ENCODE measurements at regions not wholly inside any gene's neighbourhood (a gene's known extent, or its start where the extent isn't known, plus 50 kb on each side); places are given as distances from the start of the nearest gene placed in this dataset.
"Not testable (repeated sequence)": the region's sequence is repeated elsewhere in the genome, so short reads cannot be mapped to it uniquely, and the experiment has no call there.

DNA sequence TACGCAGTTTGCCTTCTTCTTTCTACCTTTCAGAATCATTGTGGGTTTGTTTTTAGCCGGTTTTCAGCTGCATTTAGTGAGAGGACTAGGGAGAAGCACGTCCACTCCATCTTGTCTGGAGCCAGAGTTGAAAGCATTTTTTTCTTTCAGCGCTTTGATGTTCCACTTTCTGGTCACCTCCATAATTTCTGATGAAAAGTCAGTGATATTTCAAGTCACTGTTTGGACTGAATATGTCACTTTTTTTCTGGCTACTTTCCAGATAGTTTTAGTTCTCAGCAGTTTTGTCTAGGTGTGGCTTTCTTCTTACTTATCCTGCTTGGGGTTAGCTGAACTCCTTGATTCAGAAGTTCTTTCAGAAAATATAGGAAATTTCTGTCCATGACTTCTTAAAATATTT lies 123.9 kb upstream of the IER5L start:
- no peak for DNase-seq

DNA sequence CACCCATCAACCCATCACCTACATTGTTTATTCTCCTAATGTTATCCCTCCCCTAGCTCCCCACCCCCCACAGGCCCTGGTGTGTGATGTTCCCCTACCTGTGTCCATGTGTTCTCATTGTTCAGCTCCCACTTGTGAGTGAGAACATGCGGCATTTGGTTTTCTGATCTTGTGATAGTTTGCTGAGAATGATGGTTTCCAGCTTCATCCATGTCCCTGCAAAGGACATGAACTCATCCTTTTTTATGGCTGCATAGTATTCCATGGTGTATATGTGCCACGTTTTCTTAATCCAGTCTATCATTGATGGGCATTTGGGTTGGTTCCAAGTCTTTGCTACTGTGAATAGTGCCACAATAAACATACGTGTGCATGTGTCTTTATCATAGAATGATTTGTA lies 118.1 kb upstream of the IER5L start:
- DNase-seq, result not testable (repeated sequence)

DNA sequence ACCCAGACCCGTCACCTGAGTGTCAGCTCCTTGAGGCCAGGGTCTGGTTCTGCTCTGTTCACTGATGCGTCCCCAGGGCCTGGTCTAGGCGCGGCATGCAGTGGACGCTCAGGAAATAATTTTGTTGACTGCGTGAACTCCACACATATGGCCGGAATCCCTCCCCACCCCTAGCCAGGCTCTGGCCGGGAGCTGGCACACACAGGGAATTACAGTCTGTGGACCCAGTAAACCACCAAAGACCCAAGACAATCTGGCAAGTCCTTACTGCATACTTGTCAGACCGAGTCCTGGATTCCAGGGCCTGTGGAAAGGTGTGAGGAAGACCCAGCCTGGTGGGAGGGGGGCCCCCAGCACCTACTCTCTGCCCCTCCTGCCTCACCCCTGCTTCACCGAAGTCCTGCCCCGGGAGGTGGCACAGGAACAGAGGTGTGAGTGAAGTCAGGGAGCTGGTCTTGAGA lies 113.0 kb upstream of the IER5L start:
- DNase-seq, result peak; percentile 13

DNA sequence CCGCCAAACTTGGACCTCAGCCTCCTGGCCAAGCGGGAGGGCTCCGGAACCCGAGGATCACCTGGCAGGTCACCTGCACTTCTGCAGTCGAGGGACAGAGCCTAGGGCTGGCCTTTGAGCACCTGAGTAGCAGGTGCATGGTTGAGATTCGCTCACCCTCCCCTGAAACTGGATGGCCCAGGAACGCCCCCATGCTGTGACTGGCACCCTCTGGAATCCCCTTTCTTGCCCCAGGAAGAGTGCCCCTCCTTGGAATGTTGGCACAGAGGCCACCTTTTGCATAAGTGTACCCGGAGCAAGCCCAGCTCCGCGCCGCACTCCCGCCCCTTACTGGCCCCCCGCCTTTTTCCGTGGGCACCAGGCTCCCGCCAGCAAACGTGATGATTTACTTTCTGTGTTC lies 112.5 kb upstream of the IER5L start:
- peak; percentile 19 for DNase-seq

DNA sequence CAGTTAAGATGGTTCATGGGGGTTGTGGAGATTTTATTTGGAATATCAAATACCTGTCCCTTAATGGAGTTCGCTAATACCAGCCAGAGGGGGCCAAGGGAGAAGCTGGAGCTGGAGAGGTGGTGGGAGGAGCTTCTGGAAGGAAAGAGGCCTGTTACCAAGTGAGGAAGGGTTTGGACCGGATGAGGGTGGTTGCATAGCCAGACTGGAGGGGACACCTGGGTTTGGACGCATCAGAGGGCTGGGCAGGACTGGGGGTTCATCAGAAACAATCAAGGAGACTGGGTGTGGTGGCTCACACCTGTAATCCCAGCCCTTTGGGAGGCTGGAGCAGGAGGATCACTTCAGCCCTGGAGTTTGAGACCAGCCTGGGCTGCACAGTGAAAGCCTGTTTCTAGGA lies 111.8 kb upstream of the IER5L start:
- peak; percentile 9 for DNase-seq

DNA sequence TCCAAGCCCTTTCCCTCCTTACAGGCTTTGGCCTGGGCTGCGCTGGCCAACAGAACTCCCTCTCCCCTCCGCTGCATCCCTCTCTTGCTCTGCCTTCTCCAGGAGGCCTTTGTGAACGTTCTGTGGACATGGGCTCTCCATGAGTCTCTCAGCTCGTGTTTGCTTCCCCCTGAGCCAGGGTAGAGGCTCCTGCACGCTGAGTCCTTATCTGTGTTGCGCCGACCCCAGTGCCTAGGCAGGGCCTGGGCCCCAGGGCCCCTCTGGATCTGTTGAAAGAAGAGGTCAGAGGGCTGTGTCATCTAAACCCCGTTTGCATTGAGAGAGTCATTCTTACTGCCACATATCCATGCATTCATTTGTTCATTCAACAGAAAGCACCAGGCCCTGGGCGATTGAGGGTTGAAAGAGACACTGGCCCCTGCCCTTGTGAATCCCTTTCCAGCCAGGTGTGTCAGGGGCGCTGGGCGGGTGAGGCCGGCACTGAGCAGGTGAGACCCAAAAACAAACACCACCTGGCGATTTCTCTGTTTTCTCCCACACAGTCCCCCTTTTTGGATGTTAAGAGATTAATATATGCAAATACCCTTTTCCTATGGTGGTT lies 111.2 kb upstream of the IER5L start:
- peak; percentile 14 for DNase-seq

DNA sequence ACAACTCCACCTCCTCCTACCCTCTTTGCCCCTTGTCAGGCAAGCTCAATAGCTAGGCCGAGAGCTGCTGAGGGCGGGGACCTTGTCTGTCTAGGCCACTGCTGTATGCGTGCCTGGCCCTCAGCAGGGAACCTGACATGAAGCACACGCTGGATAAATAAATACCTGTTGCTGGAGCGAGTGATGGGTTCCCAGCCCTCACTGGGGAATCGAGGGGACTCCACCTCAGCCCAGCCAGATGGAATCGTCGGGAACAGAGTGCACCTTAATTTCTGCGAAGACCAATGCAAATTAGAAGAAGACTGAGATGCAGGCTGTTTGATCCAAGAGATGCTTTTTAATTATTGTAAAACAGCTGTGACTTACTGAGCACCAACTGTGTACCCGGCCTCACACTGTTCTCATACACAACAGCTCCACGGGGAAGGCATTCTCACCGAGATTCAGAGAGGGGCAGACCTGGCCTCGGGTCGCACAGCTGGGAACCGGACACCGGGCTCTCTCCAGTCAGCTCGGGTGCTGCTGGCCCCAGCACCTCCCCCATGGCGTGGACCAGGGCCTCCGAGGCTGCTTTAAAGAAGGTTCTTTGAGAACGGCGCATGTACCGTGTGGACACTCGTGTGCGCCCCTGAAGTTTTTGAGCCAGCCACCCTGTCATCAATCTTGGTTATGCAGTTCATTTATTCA lies 109.7 kb upstream of the IER5L start:
- peak; percentile 18 for DNase-seq

DNA sequence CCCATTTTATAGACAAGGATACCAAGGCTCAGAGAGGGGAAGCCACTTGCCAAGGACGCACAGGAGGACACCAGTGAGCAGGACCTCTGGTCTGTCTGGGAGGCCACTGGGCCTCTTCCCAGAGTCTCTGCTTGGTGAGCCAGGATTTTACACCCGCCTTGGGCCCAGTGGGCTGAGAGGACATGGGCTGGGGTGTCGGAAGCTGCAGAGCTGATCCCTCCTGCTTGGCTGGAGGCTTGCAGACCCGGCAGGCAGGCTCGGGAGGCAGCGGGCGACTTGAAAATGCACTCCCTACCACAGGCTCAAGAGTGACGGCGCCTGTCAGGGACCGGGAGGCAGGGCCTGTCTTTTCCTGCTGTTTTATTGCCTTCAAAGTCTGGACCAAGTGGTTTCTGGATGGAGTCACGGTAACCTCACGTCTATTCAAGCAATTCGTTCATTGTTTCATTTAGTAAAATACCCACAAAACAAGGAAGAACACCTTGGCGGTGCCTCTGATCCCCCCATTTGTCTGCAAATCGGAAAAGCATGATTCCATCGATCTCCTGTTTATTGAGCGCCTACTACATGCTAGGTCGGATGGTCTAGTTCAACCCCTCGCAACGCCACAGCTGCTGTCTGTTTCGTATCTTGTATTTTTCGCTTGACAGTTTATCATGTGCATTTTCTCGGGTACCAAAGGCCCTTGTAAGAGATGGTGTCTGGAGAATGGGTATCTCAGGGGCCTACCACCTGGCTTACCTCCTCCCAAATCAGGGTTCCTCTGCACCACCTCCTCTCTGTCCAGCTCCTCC lies 108.1 kb upstream of the IER5L start:
- no peak for DNase-seq

DNA sequence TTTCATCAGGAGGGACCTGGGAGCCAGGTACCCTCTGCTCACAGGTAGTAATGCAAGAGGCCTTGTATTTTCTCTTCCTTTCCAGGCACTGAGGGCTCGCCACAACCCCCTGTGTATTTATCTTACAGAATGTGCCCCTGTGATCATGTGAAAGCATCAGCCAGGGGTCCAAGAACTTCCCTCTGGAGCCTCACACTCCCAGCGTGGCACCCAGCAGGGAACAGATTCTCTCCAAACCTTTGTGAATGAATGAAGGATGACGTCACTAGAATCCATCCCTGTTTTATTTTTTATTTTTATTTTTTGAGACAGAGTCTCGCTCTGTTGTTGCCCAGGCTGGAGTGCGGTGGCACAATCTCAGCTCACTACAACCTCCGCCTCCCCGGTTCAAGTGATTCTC lies 107.3 kb upstream of the IER5L start:
- no peak for DNase-seq

DNA sequence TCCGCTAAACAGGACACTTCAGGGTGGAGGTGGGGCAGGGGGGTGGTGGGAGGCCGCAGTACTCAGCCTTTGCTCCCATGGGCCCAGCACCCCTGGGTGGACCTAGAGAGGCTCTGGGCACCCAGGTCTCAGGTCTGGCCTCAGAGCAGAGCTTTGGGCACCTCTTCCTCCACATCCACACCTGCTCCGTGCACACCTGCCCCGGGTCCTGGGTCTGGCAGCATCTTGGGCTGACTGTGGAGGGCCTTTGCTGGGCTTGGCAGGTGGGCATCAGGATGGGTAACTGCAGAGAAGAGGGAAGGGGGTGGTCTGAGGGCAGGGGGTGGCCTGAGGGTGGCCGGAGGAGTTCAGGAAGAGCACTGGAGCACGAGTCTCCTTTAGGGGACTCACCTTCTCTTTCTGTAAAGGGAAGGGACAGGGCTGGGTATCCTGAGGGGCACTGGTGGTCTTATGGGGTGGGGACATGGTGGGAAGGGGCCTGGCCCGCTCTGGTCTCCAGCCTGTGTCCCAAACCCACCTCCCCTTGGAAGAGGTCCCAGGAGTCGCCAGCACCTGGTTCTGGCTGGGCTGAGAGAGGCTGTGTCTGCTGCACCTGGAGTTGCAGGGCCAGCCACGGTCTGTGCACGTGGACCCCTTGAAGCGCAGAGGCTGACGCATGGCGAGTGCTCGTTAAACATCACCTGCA lies 106.7 kb upstream of the IER5L start:
- DNase-seq, result peak; percentile 17

DNA sequence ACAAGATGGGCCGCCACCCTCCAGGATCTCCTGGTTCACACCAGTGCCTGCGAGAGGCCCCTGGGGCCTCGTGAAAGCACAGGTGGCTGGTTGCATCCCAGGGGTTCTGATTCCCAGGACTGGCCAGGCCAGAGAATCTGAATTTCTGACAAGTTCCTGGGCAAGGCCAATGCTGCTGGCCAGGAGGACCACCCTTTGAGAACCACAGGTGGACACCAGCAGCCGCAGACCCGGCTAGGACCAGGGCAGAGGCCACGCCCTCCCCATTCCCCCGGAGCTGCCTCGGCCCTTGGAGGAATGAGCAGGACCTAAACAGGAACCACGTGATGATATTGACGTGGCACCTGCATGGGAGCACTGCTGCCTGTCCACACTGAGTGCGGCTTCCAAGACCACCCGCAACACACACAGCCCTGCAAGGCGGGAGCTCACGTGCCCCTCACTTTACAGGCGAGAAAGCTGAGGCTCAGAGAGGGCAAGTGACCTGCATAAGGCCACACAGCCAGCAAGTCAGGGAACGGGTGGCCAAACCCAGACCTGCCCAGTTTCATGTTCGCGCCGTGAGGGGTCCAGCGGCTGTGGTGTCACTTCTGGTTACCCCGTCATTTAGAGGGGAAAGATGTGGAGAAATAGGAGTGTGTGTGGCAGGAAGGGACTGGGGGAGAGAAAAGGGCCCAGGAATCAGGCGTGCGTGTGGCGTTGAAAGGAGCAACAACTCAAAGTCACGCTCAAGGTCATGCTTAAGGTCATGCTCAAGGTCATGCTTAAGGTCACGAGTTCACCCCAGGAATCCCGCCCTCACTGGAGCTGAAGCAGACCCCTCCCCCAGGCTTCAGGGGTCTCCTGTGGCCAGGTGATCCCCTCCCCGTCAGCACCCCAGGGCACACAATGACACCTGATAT lies 105.9 kb upstream of the IER5L start:
- no peak for DNase-seq

DNA sequence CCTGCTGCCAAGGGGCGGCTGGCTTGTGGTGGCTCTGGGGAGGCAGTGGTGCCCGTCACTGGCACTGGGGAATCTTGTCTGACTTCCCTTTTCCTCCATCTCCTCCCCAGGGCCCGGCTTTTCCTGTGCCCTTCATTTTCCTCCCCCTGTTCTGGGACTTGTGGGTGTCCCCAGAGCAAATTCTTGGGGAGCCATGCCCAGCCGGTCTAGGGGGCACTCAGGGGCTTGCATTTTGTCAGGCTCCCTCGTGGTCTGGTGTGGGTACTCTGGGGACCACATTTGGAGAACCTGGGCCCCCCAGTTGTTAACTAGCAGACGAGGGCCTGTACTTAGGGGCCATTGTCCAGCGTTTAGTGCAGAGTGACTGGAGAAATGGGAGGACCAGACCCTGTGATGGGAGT lies 105.2 kb upstream of the IER5L start:
- no peak for DNase-seq

DNA sequence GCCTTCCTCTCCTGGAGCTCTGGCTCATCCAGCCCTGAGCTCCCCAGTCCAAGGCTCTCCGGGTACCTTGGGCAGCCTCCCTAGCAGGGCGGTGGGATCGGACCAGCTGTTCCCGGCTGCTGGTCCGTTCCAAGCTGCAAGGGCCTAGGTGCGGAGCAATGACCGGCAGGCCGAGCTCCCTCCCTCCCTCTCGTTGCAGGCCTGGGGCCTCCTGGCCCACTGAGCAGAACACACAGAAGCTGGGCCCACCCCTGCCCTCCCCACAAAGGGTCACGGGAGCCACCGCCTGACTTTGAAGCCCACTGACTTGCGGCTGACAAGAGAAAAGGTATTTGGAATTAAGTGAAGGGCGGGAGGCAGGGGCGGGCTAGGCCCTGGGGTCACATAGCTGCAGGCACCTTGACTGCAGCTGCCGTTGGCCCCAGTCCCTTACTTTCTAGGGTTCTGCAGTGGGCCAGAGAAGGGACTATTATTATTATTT lies 104.7 kb upstream of the IER5L start:
- DNase-seq, result no peak

DNA sequence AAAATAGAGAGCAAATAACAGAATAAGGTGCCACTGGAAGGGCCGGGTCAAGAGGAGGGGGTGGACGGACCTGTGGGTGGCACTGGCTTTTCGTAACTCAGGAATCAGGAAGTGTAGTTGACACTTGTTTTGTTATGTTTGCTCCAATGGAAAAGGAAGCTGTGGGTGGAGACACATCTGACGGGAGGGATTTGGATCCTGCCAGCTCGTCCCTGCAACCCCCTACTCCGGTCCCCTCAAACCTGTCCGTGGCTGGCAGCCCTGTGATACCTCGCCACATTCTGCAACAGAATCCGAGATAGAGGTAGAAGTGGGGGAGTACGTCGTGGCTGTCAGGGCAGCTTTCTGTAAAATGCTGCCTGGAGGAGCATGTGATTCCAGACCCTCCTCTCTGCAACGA lies 104.2 kb upstream of the IER5L start:
- DNase-seq, result no peak

DNA sequence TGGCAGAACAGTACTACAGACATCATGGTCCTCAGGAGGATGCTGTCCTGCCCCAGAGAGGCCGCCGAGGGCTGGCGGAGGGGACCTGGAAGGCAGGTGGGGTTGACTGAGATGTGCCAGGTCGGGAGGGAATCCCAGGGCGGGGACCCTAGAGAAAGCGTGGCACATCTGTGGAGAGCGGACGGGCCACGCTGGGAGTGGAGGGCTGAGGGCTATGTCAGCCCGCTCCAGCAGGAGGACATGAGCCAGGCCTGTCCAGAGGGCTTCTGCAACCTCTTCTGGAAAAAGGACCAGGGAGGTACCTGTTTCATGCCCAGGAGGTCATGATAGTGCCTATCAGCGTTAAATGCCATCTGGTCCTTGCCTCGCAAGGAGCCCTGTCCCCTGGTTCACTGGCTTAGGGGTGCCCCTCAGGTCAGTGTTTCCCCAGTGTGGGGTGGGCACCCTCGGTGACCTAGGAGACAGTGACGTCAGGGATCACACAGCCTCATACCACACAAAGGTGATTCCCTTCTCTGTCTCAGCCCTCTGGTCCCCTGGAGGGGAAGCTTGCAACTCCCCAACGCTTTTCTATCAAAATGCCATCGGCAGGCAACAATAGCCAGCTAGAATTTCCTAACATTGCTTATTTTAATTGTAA lies 103.6 kb upstream of the IER5L start:
- DNase-seq, result no peak

DNA sequence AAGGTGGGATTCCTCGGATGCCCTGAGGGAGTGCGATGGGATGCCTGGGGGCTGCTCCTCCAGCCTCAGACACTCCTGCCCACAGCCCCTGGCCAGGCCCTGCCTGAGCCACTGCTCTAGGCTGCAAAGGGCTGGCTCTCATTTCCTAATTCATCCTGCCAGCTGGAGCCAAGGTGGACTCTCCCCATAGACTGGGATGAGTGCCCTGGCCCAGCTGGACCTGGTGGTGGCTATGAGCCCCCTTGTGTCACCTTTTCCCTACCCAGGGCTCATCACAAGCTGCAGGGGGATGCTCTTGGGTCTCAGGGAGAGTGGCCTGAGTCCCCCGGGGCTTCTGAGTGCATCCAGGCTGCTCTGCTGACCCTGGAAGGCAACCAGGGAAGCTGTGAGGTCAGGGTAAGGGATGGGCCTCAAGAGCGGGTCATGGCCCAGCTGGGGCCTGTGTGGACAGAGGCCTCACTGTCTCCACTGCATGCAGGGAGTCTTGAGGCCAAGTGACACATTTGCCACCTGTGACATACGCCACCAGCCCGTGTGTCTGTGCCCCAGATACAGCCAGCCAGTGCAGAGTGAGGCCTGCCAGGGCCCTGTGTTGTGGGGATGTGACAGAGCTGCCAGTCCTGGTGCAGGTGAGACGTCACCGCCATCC lies 102.7 kb upstream of the IER5L start:
- DNase-seq, result peak; percentile 18

DNA sequence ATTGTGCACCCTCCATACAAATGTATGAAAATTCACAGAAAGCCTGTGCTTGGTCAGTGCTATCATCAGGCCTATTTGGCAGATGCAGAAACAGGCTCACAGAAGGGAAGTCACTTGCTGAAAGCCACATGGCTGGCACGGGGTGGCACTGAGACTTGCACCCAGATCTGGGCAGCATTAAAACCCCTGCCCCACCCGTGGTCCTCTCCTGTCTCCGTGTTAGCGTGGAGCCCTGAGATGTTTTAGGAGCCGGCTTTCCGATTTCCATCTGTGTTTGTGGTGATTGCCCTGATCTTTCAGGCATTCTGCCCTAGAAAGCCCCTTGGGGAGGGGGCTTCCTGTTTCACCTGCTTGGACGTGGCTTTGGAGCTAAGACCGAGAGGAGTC lies 102.2 kb upstream of the IER5L start:
- peak; percentile 16 for DNase-seq

DNA sequence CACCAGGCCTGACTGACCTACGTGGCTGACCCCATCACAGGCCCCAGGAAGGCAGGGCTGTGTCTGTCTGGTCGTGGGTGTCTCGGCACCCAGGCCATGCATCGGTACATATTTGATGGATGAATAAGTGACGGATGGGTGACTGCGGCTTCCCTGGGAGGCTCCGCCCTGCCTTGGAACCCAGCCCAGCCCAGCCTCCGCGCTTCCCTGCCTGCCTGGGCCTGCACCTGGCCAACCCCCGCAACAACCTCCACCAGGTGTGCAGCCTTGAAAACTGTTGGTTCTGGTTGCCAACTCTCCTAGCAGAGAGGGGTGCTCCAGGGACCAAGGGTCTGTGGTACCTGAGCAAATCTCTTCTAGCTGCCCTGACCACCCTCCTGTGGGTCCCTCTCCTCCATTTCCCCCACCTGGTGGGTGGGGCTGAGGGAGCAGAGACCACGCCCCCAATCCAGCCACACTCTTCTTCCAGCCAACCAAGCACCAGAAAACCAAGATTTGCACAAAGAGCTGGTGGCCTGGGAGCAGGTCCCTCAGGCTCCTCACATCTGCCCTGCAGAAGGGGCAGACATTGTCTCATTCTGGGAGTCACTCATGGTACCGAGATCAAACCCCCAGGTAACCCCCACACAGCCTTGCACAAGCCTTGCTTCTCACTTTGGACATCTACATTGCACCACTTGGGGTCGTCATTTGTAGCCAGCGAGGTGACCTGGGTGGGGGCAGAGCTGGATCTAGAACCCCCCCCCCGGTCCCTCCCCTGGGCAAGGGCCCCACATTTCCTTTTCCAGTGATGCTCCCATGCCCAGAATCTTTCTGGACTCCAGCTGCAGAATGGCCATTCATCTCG lies 100.6 kb upstream of the IER5L start:
- DNase-seq, result no peak

DNA sequence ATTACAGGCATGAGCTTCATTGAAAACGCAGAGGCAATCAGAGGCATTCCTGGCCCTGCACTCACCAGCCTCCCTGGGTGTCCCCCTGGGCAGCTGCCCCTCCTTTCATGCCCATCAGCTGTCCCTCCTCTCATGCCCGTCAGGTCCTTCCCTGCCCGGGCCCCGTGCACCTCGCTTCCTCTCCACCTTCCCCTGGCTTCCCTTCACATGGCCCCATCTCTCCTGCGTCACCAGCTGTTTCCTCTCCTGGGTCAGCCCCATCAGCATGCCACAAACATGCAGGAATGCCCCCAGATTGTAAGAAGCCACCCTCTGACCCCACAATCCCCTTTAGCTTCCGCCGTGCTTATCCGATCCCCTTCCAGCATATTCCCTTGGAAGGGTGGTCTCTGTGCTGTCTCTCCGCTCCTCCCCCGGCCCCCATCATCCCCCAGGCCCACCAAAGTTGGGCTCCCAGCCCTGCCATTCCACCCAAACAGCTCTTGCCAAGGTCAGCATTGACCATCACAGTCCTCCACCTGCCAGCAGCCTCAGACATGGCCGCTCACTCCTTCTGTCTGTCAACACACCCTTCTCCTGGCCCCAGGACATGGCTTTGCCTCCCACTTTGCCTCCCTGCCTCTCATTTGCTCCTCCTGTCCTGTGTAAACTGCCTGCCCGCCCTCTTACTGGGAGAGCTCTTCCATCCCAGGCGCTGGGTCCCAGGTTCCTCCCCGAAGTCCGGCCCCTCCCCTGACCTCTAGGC lies 98.6 kb upstream of the IER5L start:
- no peak for DNase-seq

All from stimulated activated CD8-positive, alpha-beta memory T cell treated with anti-CD3 and anti-CD28 coated beads, Interleukin-4, amount 100 ng/mL, for 48 hours (primary cell).